MG63 (cell line): ENCODE measurements at regions not wholly inside any gene's neighbourhood (a gene's known extent, or its start where the extent isn't known, plus 50 kb on each side); places are given as distances from the start of the nearest gene placed in this dataset.
"Not testable (repeated sequence)": the region's sequence is repeated elsewhere in the genome, so short reads cannot be mapped to it uniquely, and the experiment has no call there.

ENCODE experiments used
- DNase-seq: peaks from one replicate; pipeline ENCODE4 v3.0.0-alpha.2; 2020
- H3K27me3 ChIP-seq: fragments of 250-450 bp; sonication (Bioruptor Pico); 2 replicates; pipeline ENCODE4 v1.5.1; 2020; ENCODE audit warnings: mild to moderate bottlenecking, moderate library complexity
- H3K36me3 ChIP-seq: fragments of 250-450 bp; sonication (Bioruptor Pico); 2 replicates; pipeline ENCODE4 v1.5.1; 2020; ENCODE audit warnings: mild to moderate bottlenecking, moderate library complexity
- H3K4me3 ChIP-seq: fragments of 250-450 bp; sonication (Bioruptor Pico); 2 replicates; pipeline ENCODE4 v1.5.1; 2020; ENCODE audit warnings: mild to moderate bottlenecking, moderate library complexity
- H3K9me3 ChIP-seq: fragments of 250-450 bp; sonication (Bioruptor Pico); 2 replicates; pipeline ENCODE4 v1.5.1; 2020; ENCODE audit warnings: mild to moderate bottlenecking, moderate library complexity

DNA sequence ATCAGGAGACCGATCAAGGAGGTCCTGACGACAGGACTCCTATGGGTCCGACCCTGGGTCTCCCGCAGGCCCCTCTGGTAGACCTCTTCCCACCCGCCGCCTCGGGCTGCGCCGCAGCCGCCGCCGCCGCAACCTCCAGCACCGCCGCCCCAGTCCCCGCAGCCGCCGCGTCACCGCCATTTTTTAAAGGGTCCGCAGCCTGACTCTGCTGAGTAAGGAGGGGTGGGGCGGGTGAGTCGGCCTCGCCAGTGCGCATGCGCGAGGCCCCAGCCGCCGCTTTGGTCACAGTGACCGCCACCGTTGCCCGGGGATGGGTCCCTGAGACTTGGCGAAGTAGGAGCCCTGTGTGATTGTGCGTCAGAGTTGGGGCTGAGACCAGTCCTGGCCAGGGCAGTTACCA, 1401.9 kb upstream of the PCDH10 start:
- not testable (repeated sequence) for H3K4me3 ChIP-seq, H3K36me3 ChIP-seq, DNase-seq, H3K9me3 ChIP-seq, H3K27me3 ChIP-seq

- not testable (repeated sequence) for DNase-seq, H3K36me3 ChIP-seq, H3K4me3 ChIP-seq, H3K9me3 ChIP-seq, H3K27me3 ChIP-seq
Observed at GRCh38 chr4:131749224-131749623, 1399.9 kb upstream of the PCDH10 start.

DNA sequence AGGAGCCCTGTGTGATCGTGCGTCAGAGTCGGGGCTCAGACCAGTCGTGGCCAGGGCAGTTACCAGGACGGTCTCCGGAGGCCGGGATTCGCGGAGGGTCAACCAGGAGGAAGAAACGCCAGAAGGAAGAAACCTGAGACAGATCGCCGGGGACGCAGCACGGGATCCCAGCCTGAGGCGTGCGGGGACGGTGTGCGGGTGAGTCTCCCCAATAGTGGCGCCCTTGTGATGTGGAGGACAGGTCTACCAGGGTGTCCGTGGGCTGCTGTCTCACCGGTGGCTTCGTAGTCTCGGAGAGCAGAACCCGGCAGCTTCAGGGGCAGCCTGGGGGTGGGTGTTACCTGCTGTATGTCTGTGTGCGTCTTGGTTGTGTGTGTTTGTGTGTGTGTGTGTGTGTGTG, 1399.1 kb upstream of the PCDH10 start:
- not testable (repeated sequence) for H3K27me3 ChIP-seq, H3K9me3 ChIP-seq, H3K4me3 ChIP-seq, H3K36me3 ChIP-seq, DNase-seq

DNA sequence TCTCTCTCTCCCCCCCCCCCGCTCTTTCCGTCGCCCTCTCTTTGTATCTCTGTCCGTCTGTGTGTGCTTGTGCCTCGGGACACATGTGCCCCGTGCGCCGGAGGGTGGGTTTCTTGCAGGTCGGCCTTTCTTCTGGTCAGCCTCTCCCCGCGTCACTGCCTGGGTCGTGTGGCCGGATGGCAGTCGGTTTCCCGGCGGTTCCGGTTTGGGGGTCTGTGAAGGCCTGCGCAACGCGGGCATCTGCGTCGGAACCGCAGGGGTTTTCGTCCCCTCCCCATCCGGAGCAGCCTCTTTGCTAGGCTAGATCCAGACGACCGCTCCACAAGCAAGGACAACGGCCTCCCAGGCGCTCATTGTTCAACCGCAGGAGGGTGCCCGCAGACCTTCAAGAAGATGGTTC, 1398.6 kb upstream of the PCDH10 start:
- H3K27me3 ChIP-seq, H3K4me3 ChIP-seq, H3K36me3 ChIP-seq, H3K9me3 ChIP-seq, DNase-seq: not testable (repeated sequence)

GRCh38 chr4:131762234-131762633, 1386.9 kb upstream of the PCDH10 start:
- not testable (repeated sequence) for H3K36me3 ChIP-seq, DNase-seq, H3K4me3 ChIP-seq

GRCh38 chr4:131764730-131765129, 1384.4 kb upstream of the PCDH10 start:
- Histone ChIP-seq H3K36me3 (no peaks in the 10 kb centered on the region), H3K27me3 (no peaks in the 10 kb centered on the region), H3K4me3 (no peak overlapping the region), H3K9me3 (no peaks in the 10 kb centered on the region)
- DNase-seq, result no peak

More at GRCh38 chr4:131762234-131762633, 1386.9 kb upstream of the PCDH10 start:
- H3K27me3 ChIP-seq, H3K9me3 ChIP-seq: not testable (repeated sequence)

DNA sequence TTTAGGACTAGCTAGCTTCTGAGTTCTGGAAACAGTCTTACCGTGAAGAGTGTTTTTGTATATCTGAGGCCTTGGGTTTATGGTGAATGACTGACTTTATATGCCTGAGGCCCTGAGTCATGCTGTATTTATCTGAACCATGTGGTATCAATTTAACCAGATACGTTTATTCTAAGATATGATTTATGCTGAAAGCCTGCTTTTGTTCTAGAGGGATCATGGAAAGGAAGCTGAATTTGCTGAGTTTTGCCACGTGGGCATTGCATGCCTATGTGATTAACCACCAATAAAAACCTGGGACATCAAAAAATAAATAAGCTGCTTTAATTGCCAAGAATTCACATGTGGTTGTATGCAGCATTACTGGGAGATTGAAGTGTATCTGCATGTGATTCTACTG, 1374.7 kb upstream of the PCDH10 start:
- not testable (repeated sequence) for H3K9me3 ChIP-seq, H3K27me3 ChIP-seq, H3K36me3 ChIP-seq, H3K4me3 ChIP-seq
- DNase-seq, result peak; percentile 36

DNA sequence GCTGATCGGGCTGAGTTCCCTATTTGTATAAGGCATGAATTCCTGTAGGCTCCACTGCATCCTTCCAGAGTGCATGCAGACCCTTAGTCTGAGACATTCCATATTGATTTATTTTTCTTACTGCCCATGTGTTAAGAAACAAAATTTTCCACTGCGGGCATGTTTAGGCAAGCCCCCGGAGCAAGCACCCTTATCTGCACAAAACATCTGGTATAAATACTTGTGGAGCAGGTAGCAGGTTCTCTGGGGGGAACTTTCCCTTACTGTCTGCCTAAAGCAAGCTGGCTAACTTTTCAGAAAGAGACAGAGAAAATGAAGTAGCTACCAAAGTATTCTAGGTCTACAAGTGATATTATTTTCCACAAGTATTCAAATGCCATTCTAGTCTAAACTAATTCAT, 1338.5 kb upstream of the PCDH10 start:
- not testable (repeated sequence) for H3K9me3 ChIP-seq, H3K36me3 ChIP-seq, H3K4me3 ChIP-seq, DNase-seq, H3K27me3 ChIP-seq
